NCI-H1105 (cell line): ENCODE measurements at regions not wholly inside any gene's neighbourhood (a gene's known extent, or its start where the extent isn't known, plus 50 kb on each side); places are given as distances from the start of the nearest gene placed in this dataset.
"Not testable (repeated sequence)": the region's sequence is repeated elsewhere in the genome, so short reads cannot be mapped to it uniquely, and the experiment has no call there.

Experiments used
- DNase-seq: peaks from one replicate; lab custom pipeline; 2025; lab: John Stamatoyannopoulos, UW

- no peak for DNase-seq
Measured at GRCh38 chr14:51444353-51445000, 204.4 kb downstream of the TMX1 start.

DNA sequence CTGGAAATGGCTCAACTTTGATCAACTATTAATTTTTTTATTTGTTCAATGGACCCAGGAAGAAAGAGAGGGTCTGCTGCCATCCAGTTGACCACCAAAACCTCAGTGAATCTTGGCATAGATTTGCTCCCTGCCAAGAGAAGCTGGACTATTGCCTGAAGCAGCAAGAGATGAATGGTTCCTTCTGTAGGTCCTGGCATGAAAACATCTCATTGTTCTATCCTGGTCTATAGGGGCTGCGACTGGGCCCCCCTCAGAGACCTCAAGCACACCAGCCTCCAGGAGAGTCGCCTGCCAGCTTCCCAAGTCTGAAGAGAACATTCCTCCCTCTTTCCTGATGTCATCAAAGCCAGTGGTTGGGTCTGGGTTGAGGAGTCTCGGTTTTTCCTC is 204.9 kb downstream of the TMX1 start:
- no peak for DNase-seq

- no peak for DNase-seq
Measured at GRCh38 chr14:51446771-51447170, 204.9 kb upstream of the FRMD6 start.

GRCh38 chr14:51447411-51447810 is 204.3 kb upstream of the FRMD6 start:
- no peak for DNase-seq

GRCh38 chr14:51448831-51449670 is 202.7 kb upstream of the FRMD6 start:
- no peak for DNase-seq

DNA sequence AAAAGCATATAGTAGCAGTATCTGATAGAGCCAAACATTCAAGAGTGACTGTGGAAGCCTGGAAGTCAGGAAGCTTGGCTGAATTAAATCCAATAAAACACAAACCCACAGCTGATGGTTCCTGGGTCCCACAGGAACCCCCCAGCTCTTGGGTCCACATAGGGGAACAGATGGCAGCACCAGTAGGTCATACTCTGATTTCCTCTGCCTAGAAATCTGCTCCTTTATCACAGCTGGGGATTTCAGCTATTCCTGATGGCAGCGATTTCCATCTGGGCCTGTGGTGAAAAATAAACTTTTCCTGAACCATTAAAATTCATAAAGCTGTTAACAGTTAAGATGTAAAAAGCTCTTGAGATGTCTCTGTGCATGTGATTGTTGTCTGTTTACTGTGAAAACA is 202.0 kb upstream of the FRMD6 start:
- no peak for DNase-seq

- no peak for DNase-seq
Measured at GRCh38 chr14:51451561-51451960, 200.1 kb upstream of the FRMD6 start.

DNA sequence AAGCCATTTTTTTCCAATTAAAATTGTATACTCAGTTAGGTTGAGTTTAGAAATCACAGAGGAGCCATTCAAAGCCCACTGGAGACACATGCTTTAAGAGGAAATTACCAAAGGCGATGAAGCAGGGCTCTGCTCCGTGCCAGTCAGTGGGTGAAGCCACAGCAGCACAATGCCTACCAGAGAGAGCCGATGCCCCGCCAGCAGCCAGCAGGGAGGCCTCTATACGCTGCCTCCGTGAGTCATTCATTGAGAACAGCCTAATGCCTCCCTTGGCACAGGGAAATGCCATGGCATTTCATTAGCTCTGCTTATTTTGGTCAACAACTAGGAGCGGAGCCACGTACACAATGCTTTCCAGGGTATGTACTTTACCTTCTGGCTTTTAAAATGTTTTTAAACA is 197.8 kb upstream of the FRMD6 start:
- no peak for DNase-seq

DNA sequence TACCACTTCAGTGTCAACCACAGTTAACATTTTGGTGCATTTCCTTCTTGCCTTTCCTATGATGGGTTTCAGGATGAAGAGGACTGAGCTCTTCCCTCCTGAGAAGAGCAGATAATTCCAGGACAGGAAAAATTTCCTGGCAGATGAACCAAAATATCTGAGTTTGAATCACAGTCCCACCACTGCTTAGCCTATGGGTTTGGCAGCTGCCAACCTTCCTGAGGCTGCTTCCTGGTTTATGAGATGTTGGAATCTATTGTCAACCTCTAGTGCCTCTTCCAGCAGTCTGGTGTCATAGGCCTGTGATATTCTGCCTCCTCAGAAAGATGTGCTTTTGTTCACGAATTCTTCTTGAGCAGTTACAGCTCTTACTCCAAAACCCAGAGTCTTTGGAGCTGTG is 197.4 kb upstream of the FRMD6 start:
- DNase-seq = no peak

- no peak for DNase-seq
Measured at GRCh38 chr14:51455041-51455835, 196.5 kb upstream of the FRMD6 start.

DNA sequence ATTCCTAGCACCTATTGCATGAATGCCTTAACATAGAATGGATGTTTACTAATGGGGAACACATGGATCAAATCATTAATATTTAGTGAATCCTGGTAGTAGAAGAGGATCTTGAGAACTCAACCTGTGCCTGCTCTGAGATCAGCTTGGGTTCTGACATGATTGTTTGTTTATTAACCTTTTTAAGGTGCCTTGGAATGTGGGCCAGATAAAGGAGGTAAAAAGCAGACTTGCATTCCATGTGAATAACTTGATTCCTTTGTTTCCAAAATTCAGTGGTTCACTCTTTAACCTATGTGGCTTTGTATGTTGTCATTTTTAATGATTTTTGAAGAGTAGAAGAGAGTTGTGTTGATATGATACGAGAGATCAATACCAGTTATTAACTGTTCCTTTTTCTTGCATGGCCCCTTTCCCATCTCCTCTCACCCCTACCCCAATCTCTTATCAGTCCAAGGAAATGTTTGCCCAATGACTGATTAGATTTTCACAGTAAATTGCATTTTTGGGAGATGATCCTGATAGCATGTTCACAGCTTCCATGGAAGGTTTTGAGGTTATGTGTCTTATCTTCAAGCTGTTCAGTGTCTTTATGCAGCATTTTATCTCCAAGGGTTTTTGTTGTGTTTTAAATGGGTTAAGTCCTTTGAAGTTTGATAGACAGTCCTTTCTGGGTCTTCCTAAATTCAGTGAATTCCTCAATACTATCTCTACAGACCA is 193.7 kb upstream of the FRMD6 start:
- DNase-seq = no peak

- no peak for DNase-seq
Measured at GRCh38 chr14:51458563-51458955, 193.2 kb upstream of the FRMD6 start.

DNA sequence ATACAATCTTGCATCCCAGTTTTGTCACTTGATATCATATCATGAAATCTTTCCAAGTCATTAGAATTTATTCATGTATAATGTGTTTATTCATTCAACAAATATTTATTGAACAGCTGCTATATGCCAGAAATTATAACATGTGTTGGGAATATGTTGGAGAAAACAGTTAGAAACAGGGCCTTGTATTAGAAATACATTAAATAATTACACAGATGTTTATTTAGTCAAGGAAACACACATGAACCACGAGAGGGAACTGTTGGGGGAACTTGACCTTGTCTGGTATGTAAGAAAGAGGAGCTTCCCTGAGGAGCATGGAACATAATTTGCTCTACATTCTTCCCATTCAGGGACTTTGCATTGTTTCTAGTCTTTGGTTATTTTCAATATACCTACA is 191.7 kb upstream of the FRMD6 start:
- no peak for DNase-seq

DNA sequence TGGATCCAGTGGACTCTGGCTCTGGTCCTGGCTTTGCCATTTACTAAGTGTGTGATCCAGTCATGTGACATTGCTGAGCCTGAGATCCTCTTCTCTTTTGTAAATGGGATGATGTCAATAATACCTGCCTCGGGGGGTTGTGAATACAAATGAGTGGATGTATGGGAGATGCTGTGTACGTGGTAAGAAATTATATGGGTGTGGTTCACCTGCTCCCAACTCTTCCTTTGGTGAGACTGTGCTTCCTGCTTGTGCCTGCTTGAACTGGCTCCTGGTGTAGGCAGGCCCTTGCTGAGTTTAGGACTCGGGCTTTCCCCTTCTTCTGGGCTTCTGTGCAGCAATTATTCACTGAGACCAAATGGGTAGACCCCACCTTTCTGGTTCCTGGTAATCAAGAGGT is 189.5 kb upstream of the FRMD6 start:
- no peak for DNase-seq

DNA sequence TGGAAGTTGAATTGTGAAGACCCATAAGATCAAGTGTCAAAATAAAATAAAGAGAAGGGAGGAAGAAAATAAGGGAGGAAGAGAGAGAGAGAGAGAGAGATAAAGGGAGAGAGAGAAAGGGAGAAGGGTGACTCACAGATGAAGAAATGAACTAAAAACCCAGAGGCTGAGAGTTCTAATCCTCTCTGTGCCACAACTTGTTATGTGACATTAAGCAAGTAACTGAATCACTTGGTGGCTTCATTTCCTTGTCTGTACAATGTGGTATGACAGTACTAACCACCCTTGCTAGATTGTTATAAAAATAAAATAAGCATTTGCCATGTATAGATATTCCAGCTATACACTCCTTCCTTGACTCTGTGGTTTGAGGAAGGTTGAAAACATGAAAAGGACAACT is 189.0 kb upstream of the FRMD6 start:
- no peak for DNase-seq

DNA sequence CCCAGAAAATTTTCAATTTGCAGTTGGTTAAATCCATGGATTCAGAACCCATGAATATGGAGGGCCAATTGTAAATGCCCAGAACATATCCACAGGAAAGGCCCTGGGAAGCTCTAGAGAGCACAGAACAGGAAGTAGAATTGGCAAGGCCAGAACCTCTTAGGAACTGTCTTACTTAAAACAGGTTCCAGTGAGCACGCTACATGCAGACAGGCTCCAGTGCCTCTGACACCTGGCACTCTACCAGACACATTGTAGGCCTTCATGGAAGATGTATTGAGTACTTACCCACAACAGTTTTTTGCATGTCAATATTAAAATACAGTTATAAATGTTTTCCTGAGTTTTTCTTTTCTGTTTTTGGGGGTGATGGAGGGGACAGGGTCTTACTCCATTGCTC is 188.2 kb upstream of the FRMD6 start:
- DNase-seq = no peak

GRCh38 chr14:51464411-51464810 is 187.3 kb upstream of the FRMD6 start:
- DNase-seq = no peak

GRCh38 chr14:51465486-51465885 is 186.2 kb upstream of the FRMD6 start:
- no peak for DNase-seq

GRCh38 chr14:51467392-51467791 is 184.3 kb upstream of the FRMD6 start:
- not testable (repeated sequence) for DNase-seq

DNA sequence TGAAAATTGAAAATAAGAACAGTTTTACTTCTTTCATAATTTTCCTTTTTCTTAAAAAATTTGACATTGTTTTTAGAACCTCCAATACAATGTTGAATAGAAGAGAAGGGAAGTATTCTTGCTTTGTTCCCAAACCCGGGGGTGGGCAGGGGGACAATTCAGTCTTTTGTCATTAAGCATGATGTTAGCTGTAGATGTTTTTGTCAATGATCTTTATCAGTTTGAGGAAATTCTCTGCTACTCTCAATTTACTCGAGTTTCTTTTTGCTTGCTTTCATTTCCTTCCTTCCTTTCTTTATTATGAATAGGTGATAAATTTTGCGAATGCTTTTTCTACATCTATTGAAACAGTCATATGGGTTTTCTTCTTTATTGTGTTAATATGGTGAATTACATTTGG is 183.2 kb upstream of the FRMD6 start:
- DNase-seq = no peak

- DNase-seq = peak; percentile 92
Measured at GRCh38 chr14:51472881-51473280, 178.8 kb upstream of the FRMD6 start.

DNA sequence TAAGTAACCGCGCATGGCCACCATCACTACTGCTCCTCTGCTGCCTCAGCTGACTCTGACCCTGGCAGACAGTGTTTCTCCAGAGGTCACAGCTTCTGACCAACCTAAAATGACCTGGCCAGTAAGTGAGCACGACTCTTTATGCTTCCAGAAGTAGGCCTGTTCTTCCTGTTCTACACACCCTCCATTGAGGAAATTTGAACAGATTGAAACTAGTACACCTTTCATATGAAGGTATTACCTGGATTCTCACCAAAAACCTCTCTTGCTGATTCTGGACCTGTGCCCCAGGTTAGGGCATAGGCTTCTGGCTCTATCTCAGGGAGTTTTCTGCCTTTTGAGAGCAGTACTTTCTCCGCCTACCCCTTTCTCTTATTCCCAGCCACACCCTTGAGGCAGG is 178.4 kb upstream of the FRMD6 start:
- DNase-seq = no peak
